ENCODE measurements at regions not wholly inside any gene's neighbourhood (a gene's known extent, or its start where the extent isn't known, plus 50 kb on each side); places are given as distances from the start of the nearest gene placed in this dataset.

DNA sequence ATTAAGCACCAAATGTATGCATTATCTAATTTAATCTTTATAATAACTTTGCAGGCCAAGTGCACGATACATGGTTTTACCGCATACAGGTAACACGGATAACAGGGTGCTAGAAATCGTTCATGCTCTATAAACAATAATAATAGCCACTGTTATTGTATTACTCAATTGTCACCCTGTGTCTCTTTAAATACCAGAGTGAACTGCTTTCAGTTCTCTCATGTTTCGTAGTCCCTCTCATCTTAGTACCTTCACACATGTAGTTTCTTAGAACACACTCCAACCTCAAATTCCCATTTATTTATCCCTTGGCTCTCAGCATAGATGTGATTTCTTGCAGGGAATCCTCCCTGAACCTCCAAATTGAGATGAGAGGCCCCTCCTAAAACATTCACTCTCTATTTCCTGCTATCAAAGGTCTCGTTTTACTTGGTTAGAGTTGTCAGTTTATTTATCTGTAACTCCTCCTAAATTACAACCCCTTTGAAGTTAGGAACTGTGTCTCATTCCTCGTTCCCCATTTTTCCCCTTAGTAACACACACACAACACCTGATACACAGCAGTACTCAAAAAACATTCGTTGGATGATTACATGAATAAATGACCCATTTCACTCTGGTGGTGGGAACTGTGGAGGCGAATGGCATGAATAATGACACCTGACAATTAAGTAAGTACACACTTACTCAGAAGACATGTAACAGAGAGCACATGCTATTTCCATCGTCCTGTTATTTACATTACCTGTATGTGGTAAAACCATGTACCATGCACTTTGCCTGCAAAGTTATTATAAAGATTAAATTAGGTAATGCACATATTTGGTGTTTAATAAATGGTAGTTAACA lies 134.6 kb downstream of the BTG1 start:
- Mint-ChIP-seq H3K27me3 (no peaks in the 10 kb centered on the region), H3K27ac (peak overlapping the region; percentile 85), H3K4me3 (peak overlapping the region; percentile 51), H3K4me1 (ENCODE audit: low read depth) (peaks cover 42% of the 10 kb centered on the region), H3K9me3 (peaks cover 15% of the 10 kb centered on the region), H3K36me3 (ENCODE audit: low read depth) (peaks cover 8% of the 10 kb centered on the region)
- DNase-seq (no peak), ATAC-seq (peak; percentile 58)
- ChIA-PET CTCF (interaction anchor here (0.9 to 1.8 kb wide), 3 partner anchors 8 to 22 kb away, joined by 3 to 4 read pairs (median 4); no protein-coding TSS in a partner anchor), POLR2A (interaction anchor here (1.2 kb wide), 1 partner anchor 95 kb away, joined by 3 read pairs; no protein-coding TSS in a partner anchor)
- intact Hi-C loops (cut with micrococcal nuclease): no loop called here
- TF ChIP-seq CTCF (IDR thresholded peaks at IDR 0.05): no peak

- Mint-ChIP-seq H3K36me3 (ENCODE audit: low read depth) (peaks cover 8% of the 10 kb centered on the region), H3K27ac (peak overlapping the region; percentile 42), H3K9me3 (peaks cover 12% of the 10 kb centered on the region), H3K27me3 (no peaks in the 10 kb centered on the region), H3K4me1 (ENCODE audit: low read depth) (peaks cover 42% of the 10 kb centered on the region), H3K4me3 (no peak overlapping the region)
- CTCF ChIA-PET: interaction anchor here (0.9 to 1.8 kb wide), 2 partner anchors 10 to 23 kb away, joined by 4 read pairs; no protein-coding TSS in a partner anchor
- DNase-seq: no peak
- intact Hi-C loops (cut with micrococcal nuclease): no loop called here
- POLR2A ChIA-PET: interaction anchor here (1.0 to 1.2 kb wide), 2 partner anchors 95 to 135 kb away, joined by 3 read pairs; no protein-coding TSS in a partner anchor
- no peak for TF ChIP-seq CTCF (IDR thresholded peaks at IDR 0.05)
- no peak for ATAC-seq
Measured at GRCh38 chr12:92010368-92010767, 135.3 kb downstream of the BTG1 start.

- ChIA-PET POLR2A (no interaction called here), CTCF (no interaction called here)
- no peak for TF ChIP-seq CTCF (IDR thresholded peaks at IDR 0.05)
- no peak overlapping the region for H3K4me3 Mint-ChIP-seq
- peaks cover 10% of the 10 kb centered on the region for H3K9me3 Mint-ChIP-seq
- intact Hi-C loops (cut with micrococcal nuclease): no loop called here
- DNase-seq (no peak), ATAC-seq (no peak)
- H3K27ac Mint-ChIP-seq: no peak overlapping the region
- H3K36me3 Mint-ChIP-seq (ENCODE audit: low read depth): peaks cover 6% of the 10 kb centered on the region
- H3K27me3 Mint-ChIP-seq: no peaks in the 10 kb centered on the region
- peaks cover 58% of the 10 kb centered on the region for H3K4me1 Mint-ChIP-seq (ENCODE audit: low read depth)
Measured at GRCh38 chr12:92008345-92008744, 137.3 kb downstream of the BTG1 start.

DNA sequence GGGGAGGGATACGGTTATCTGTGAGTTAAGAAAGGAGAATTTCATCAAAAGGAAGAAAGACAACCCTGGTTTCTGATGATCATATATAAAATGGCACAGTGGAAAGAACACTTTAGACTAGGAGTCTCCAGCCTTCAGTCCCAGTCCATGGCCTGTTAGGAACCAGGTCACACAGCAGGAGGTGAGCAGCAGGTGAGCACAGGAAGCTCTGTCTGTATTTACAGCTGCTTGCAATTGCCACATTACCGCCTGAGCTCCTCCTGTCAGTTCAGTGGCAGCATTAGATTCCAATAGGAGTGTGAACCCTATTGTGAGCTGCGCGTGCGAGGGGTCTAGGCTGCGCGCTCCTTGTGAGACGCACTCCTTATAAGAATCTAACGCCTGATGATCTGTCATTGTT lies 137.9 kb downstream of the BTG1 start:
- ChIA-PET CTCF (no interaction called here), POLR2A (no interaction called here)
- no peaks in the 10 kb centered on the region for H3K27me3 Mint-ChIP-seq
- H3K4me1 Mint-ChIP-seq (ENCODE audit: low read depth): peaks cover 62% of the 10 kb centered on the region
- no peak for DNase-seq
- TF ChIP-seq CTCF (IDR thresholded peaks at IDR 0.05): no peak
- intact Hi-C loops (cut with micrococcal nuclease): no loop called here
- H3K9me3 Mint-ChIP-seq: peaks cover 5% of the 10 kb centered on the region
- H3K4me3 Mint-ChIP-seq: no peak overlapping the region
- peaks cover 6% of the 10 kb centered on the region for H3K36me3 Mint-ChIP-seq (ENCODE audit: low read depth)
- no peak overlapping the region for H3K27ac Mint-ChIP-seq
- no peak for ATAC-seq

- peaks cover 46% of the 10 kb centered on the region for H3K4me1 Mint-ChIP-seq (ENCODE audit: low read depth)
- no peaks in the 10 kb centered on the region for H3K27me3 Mint-ChIP-seq
- intact Hi-C loops (cut with micrococcal nuclease): no loop called here
- peaks cover 19% of the 10 kb centered on the region for H3K9me3 Mint-ChIP-seq
- H3K36me3 Mint-ChIP-seq (ENCODE audit: low read depth): peaks cover 21% of the 10 kb centered on the region
- ChIA-PET CTCF (interaction anchor here (0.9 kb wide), 1 partner anchor 8 kb away, joined by 3 read pairs; no protein-coding TSS in a partner anchor), POLR2A (interaction anchor here (1.0 kb wide), 1 partner anchor 134 kb away, joined by 3 read pairs; no protein-coding TSS in a partner anchor)
- DNase-seq (no peak), ATAC-seq (no peak)
- H3K4me3 Mint-ChIP-seq: no peak overlapping the region
- TF ChIP-seq CTCF (IDR thresholded peaks at IDR 0.05): no peak
- no peak overlapping the region for H3K27ac Mint-ChIP-seq
Measured at GRCh38 chr12:92003701-92004100, 141.9 kb downstream of the BTG1 start.

All from activated CD8-positive, alpha-beta T cell treated with anti-CD3 and anti-CD28 coated beads for 36 hours (primary cell).